Gastroesophageal sphincter (tissue), 4 donors: ENCODE measurements at regions not wholly inside any gene's neighbourhood (a gene's known extent, or its start where the extent isn't known, plus 50 kb on each side); places are given as distances from the start of the nearest gene placed in this dataset.
"Not testable (repeated sequence)": the region's sequence is repeated elsewhere in the genome, so short reads cannot be mapped to it uniquely, and the experiment has no call there.

ENCODE experiments used
- ATAC-seq: fragments of 150-250 bp; one replicate; pipeline ENCODE4 v1.9.1; 2016; ENCODE audit warnings: mild to moderate bottlenecking, moderate library complexity
- H3K27ac ChIP-seq, 4 donors: fragments of 200-600 bp; sonication (generic) in 3 of 4; 1 replicate in 3 of 4; 2 replicates in 1 of 4; pipeline ENCODE4 v1.5.1; 2016 to 2019
- H3K27me3 ChIP-seq: fragments of 200-600 bp; sonication (generic); one replicate; pipeline ENCODE4 v1.5.1; 2019
- H3K36me3 ChIP-seq, 2 donors: fragments of 200-600 bp; sonication (generic); one replicate each; pipeline ENCODE4 v1.5.1; 2019; ENCODE audit warnings: control low read depth in 1 of 2
- H3K4me1 ChIP-seq, 3 donors: fragments of 200-600 bp; sonication (generic); 1 replicate in 2 of 3; 2 replicates in 1 of 3; pipeline ENCODE4 v1.5.1; 2016 to 2019; ENCODE audit warnings: control low read depth in 2 of 3
- H3K4me3 ChIP-seq, 2 donors: fragments of 200-600 bp; sonication (generic); one replicate each; pipeline ENCODE4 v1.5.1; 2019; ENCODE audit warnings: mild to moderate bottlenecking in 1 of 2, moderate library complexity in 1 of 2
- H3K9me3 ChIP-seq, 3 donors: fragments of 200-600 bp; sonication (generic); one replicate each; pipeline ENCODE4 v1.5.1; 2017 to 2019; ENCODE audit warnings: control low read depth in 2 of 3
- CTCF ChIP-seq, 4 experiments: fragments of 200-600 bp in 2 of 4; fragments of 450-650 bp in 2 of 4; sonication (generic) in 1 of 4; IDR thresholded peaks; one replicate each; pipeline ENCODE4 v1.5.1; 2017 to 2019; ENCODE audit warnings: antibody characterized with exemption in 4 of 4, mild to moderate bottlenecking in 2 of 4, moderate library complexity in 2 of 4
- EP300 ChIP-seq: sonication (generic); formaldehyde crosslinking; IDR thresholded peaks from one replicate; pipeline ENCODE4 v1.6.1; 2017; ENCODE audit warnings: antibody characterized with exemption, mild to moderate bottlenecking
- POLR2A ChIP-seq, 2 donors: fragments of 450-650 bp; IDR thresholded peaks; one replicate each; pipeline ENCODE4 v1.6.1; 2017; ENCODE audit warnings: antibody characterized with exemption in 2 of 2, mild to moderate bottlenecking in 2 of 2, moderate library complexity in 1 of 2
- POLR2AphosphoS5 ChIP-seq: sonication (generic); formaldehyde crosslinking; IDR thresholded peaks from one replicate; pipeline ENCODE4 v1.6.1; 2017; ENCODE audit warnings: antibody characterized with exemption
- WGBS, 2 donors: methylation state at CpG; one replicate each; pipeline ENCODE4 v1.1.5; 2018; ENCODE audit warnings: low coverage in 1 of 2; 5-methylcytosine and 5-hydroxymethylcytosine counted together

DNA sequence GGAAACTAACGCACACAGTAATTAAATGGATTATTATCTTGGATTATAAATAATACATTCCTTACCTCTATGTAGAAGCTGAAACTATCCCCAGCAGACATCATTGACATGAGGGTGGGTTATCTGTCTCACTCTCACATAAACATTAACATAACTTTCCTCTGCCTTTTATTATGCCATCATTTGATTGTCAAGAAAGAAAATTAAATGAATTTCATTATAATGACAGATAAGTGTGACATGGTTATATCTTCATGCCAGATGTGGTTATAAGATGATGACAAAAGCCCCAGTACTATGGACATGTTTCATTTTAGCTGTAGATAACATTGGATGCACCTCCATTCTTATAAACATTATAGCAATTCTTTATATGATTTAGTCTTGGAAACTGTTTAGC is 476.5 kb downstream of the KCNT2 start:
- Histone ChIP-seq H3K36me3 (no peaks in the 10 kb centered on the region), H3K27me3 (no peaks in the 10 kb centered on the region), H3K4me1 (no peaks in the 10 kb centered on the region), H3K9me3 (no peaks in the 10 kb centered on the region), H3K4me3 (no peak overlapping the region), H3K27ac (no peak overlapping the region)
- TF ChIP-seq POLR2A (IDR thresholded peaks at IDR 0.05) = no peak
- TF ChIP-seq CTCF (IDR thresholded peaks at IDR 0.05) = no peak
- no peak for TF ChIP-seq POLR2AphosphoS5
- TF ChIP-seq EP300 = no peak
- ATAC-seq = no peak
- WGBS, 2 donors = 100% methylated on average over 1 of the region's 1 CpG

- Histone ChIP-seq H3K36me3 (no peaks in the 10 kb centered on the region), H3K27me3 (no peaks in the 10 kb centered on the region), H3K4me1 (no peaks in the 10 kb centered on the region), H3K27ac (no peak overlapping the region), H3K4me3 (no peak overlapping the region), H3K9me3 (no peaks in the 10 kb centered on the region)
- ATAC-seq = no peak
- WGBS, 2 donors = 61 to 80% methylated on average over 1 to 2 of the region's 2 CpGs
- no peak for TF ChIP-seq CTCF (IDR thresholded peaks at IDR 0.05)
- no peak for TF ChIP-seq POLR2A (IDR thresholded peaks at IDR 0.05)
- TF ChIP-seq EP300 = no peak
- TF ChIP-seq POLR2AphosphoS5 = no peak
Measured at GRCh38 chr1:196128835-196129234, 479.4 kb downstream of the KCNT2 start.

- Histone ChIP-seq H3K4me3 (no peak overlapping the region), H3K4me1 (no peaks in the 10 kb centered on the region), H3K27ac (no peak overlapping the region), H3K27me3 (no peaks in the 10 kb centered on the region), H3K36me3 (no peaks in the 10 kb centered on the region), H3K9me3 (no peaks in the 10 kb centered on the region)
- WGBS, 2 donors = 68 to 70% methylated on average over 2 of the region's 2 CpGs
- no peak for TF ChIP-seq POLR2A (IDR thresholded peaks at IDR 0.05)
- TF ChIP-seq EP300 = no peak
- TF ChIP-seq CTCF (IDR thresholded peaks at IDR 0.05) = no peak
- TF ChIP-seq POLR2AphosphoS5 = no peak
- no peak for ATAC-seq
Measured at GRCh38 chr1:196121181-196121580, 487.1 kb downstream of the KCNT2 start.

- no peak overlapping the region for H3K27ac ChIP-seq
- H3K36me3 ChIP-seq = no peaks in the 10 kb centered on the region
- no peaks in the 10 kb centered on the region for H3K9me3 ChIP-seq
- no peaks in the 10 kb centered on the region for H3K27me3 ChIP-seq
- no peak overlapping the region for H3K4me3 ChIP-seq
- peaks cover 0 to 8% (median 0%) of the 10 kb centered on the region in 3 donors for H3K4me1 ChIP-seq
- ATAC-seq = no peak
- TF ChIP-seq POLR2A (IDR thresholded peaks at IDR 0.05) (no peak), POLR2AphosphoS5 (no peak), CTCF (IDR thresholded peaks at IDR 0.05) (no peak), EP300 (no peak)
- WGBS, 2 donors = 45% methylated on average over 2 of the region's 2 CpGs; no CpG with 5 or more reads in 1 of the 2 donors
Measured at GRCh38 chr1:196115646-196116045, 492.6 kb downstream of the KCNT2 start.

GRCh38 chr1:196114193-196114592 is 494.0 kb downstream of the KCNT2 start:
- Histone ChIP-seq H3K36me3 (no peaks in the 10 kb centered on the region), H3K4me3 (no peak overlapping the region), H3K4me1 (peaks cover 0 to 8% (median 0%) of the 10 kb centered on the region in 3 donors), H3K9me3 (peaks cover 0 to 9% (median 0%) of the 10 kb centered on the region in 3 donors), H3K27ac (no peak overlapping the region), H3K27me3 (no peaks in the 10 kb centered on the region)
- ATAC-seq = no peak
- TF ChIP-seq POLR2A (IDR thresholded peaks at IDR 0.05) (no peak), CTCF (IDR thresholded peaks at IDR 0.05) (no peak), EP300 (no peak), POLR2AphosphoS5 (no peak)
- 78% methylated on average over 3 of the region's 3 CpGs for WGBS, 2 donors

- not testable (repeated sequence) for H3K27ac ChIP-seq, H3K36me3 ChIP-seq, ATAC-seq, H3K4me1 ChIP-seq, H3K27me3 ChIP-seq, H3K4me3 ChIP-seq
- H3K9me3 ChIP-seq = peaks cover 0 to 12% (median 0%) of the 10 kb centered on the region in 3 donors
- 55 to 62% methylated on average over 4 to 5 of the region's 5 CpGs for WGBS, 2 donors
Measured at GRCh38 chr1:196108990-196109389, 499.2 kb downstream of the KCNT2 start.
